ENCODE measurements at regions not wholly inside any gene's neighbourhood (a gene's known extent, or its start where the extent isn't known, plus 50 kb on each side); places are given as distances from the start of the nearest gene placed in this dataset.

- no peak overlapping the region for H3K4me2 ChIP-seq (ENCODE audit: insufficient read depth, low read length)
- H3K79me2 ChIP-seq (ENCODE audit: control insufficient read depth, insufficient read depth, low read length) = no peaks in the 10 kb centered on the region
- TF ChIP-seq NFXL1 (CRISPR knock-in tag; IDR thresholded peaks at IDR 0.05) (no peak), HEY1 (CRISPR knock-in tag; IDR thresholded peaks at IDR 0.05; ENCODE audit: borderline replicate concordance) (no peak), MCM2 (IDR thresholded peaks at IDR 0.05; ENCODE audit: low read depth) (no peak), HLTF (IDR thresholded peaks at IDR 0.05) (no peak), POLR2A (conservative IDR thresholded peaks at IDR 0.05) (no peak), POLR3G (IDR thresholded peaks at IDR 0.05; ENCODE audit: extremely low read depth, insufficient read length, insufficient replicate concordance) (no peak), DIDO1 (tag; IDR thresholded peaks at IDR 0.05; ENCODE audit: low read depth) (no peak), CBX3 (IDR thresholded peaks at IDR 0.05; ENCODE audit: borderline replicate concordance in 1 of 2, low read length in 2 of 2) (no peak), MITF (IDR thresholded peaks at IDR 0.05) (no peak), CBX5 (IDR thresholded peaks at IDR 0.05; ENCODE audit: borderline replicate concordance, low read depth) (no peak), MLLT1 (IDR thresholded peaks at IDR 0.05) (no peak), ZNF436 (CRISPR knock-in tag; IDR thresholded peaks at IDR 0.05) (no peak), KDM1A (IDR thresholded peaks at IDR 0.05) (no peak), ZNF354B (CRISPR knock-in tag; IDR thresholded peaks at IDR 0.05) (no peak), OTX1 (CRISPR knock-in tag; IDR thresholded peaks at IDR 0.05) (no peak)
- H3K27ac ChIP-seq (ENCODE audit: extremely low read depth, low read depth, low read length) = no peak overlapping the region
- no peak overlapping the region for H3K9ac ChIP-seq (ENCODE audit: insufficient read depth in 1 of 2, low read depth in 2 of 2, low read length in 2 of 2)
- no TSS peak for BruUV-seq (replicated peaks)
- no peaks in the 10 kb centered on the region for H3K4me1 ChIP-seq (replicated peaks in 1 of 2; ENCODE audit: control insufficient read depth in 2 of 2, insufficient read depth in 2 of 2, low read length in 2 of 2)
- H4K20me1 ChIP-seq (replicated peaks; ENCODE audit: control insufficient read depth, insufficient read depth, low read length) = no peaks in the 10 kb centered on the region
- no peak for DNase-seq (ENCODE audit: extremely low read depth in 1 of 4, low spot score in 3 of 4)
- FAIRE-seq = no peak
- POLR2A ChIA-PET = no interaction called here
- no peaks in the 10 kb centered on the region for H3K36me3 ChIP-seq (ENCODE audit: control insufficient read depth, insufficient read depth, low read length)
- no peak for ATAC-seq
- intact Hi-C loops (cut with micrococcal nuclease) = no loop called here
- H2AFZ ChIP-seq (ENCODE audit: low read depth, low read length) = no peak overlapping the region
- no peak overlapping the region for H3K4me3 ChIP-seq
- no peaks in the 10 kb centered on the region for H3K9me1 ChIP-seq (ENCODE audit: control insufficient read depth, insufficient read depth, low read length)
- 0% methylated on average over 2 of the region's 2 CpGs for WGBS (ENCODE audit: insufficient coverage, low coverage, missing lambda C conversion rate)
- CTCF ChIA-PET (ENCODE audit: low intra/inter-chr PET ratio) = no interaction called here
- no peaks in the 10 kb centered on the region for H3K9me3 ChIP-seq (replicated peaks; ENCODE audit: control insufficient read depth, insufficient read depth, low read depth, low read length)
- in situ Hi-C loops (cut with MboI) = no loop called here
- H3K27me3 ChIP-seq (ENCODE audit: control insufficient read depth in 2 of 2, insufficient read depth in 2 of 2, low read length in 2 of 2) = no peaks in the 10 kb centered on the region
Observed at GRCh38 chr14:46306267-46306666, 345.3 kb downstream of the RPL10L start.

All from K562 (cell line).